HEK293 (cell line): ENCODE measurements at regions not wholly inside any gene's neighbourhood (a gene's known extent, or its start where the extent isn't known, plus 50 kb on each side); places are given as distances from the start of the nearest gene placed in this dataset.

Experiments used
- CTCF ChIA-PET: fragments of 350-600 bp; formaldehyde crosslinking; extraction: SDS; loops from one replicate; lab custom pipeline; 2021; ENCODE audit warnings: antibody characterized with exemption; lab: Yijun Ruan, JAX
- POLR2A ChIA-PET: fragments of 300-600 bp; formaldehyde crosslinking; extraction: SDS; loops from one replicate; lab custom pipeline; 2020; ENCODE audit warnings: antibody characterized with exemption, inconsistent platforms; lab: Yijun Ruan, JAX
- H3K27ac ChIP-seq: fragments of 200-500 bp; sonication (Bioruptor generic); 2 replicates; pipeline ENCODE4 v1.5.1; 2014; ENCODE audit warnings: low read depth, low read length, control low read depth, inconsistent platforms; ENCODE audit errors: extremely low read depth
- H3K36me3 ChIP-seq, 2 experiments: fragments of 200-500 bp in 1 of 2; sonication (Bioruptor generic) in 1 of 2; 1 replicate in 1 of 2; 2 replicates in 1 of 2; pipeline ENCODE4 v1.5.1; 2014 to 2017; ENCODE audit warnings: inconsistent platforms in 2 of 2, low read length in 2 of 2; ENCODE audit not compliant: control insufficient read depth in 2 of 2, insufficient read depth in 1 of 2
- H3K4me1 ChIP-seq: fragments of 200-500 bp; sonication (Bioruptor generic); 2 replicates; pipeline ENCODE4 v1.5.1; 2014; ENCODE audit warnings: mild to moderate bottlenecking, low read length, inconsistent platforms; ENCODE audit not compliant: control insufficient read depth, insufficient read depth
- H3K4me3 ChIP-seq: 2 replicates; pipeline ENCODE4 v1.5.1; 2011; ENCODE audit warnings: low read depth, mild to moderate bottlenecking, control low read depth, low read length, moderate library complexity
- H3K9me3 ChIP-seq: fragments of 200-500 bp; sonication (Bioruptor generic); 2 replicates; pipeline ENCODE4 v1.5.1; 2014; ENCODE audit warnings: low read depth, low read length, inconsistent platforms; ENCODE audit not compliant: control insufficient read depth, insufficient read depth
- GFI1B ChIP-seq: fragments of 450-650 bp; formaldehyde crosslinking; IDR thresholded peaks from 2 replicates; pipeline ENCODE4 v1.5.1; 2016; ENCODE audit warnings: missing biosample characterization, missing genetic modification characterization
- HIC1 ChIP-seq: fragments of 450-650 bp; formaldehyde crosslinking; IDR thresholded peaks from 2 replicates; pipeline ENCODE4 v1.5.1; 2016; ENCODE audit warnings: missing biosample characterization, missing genetic modification characterization
- KLF7 ChIP-seq: fragments of 450-650 bp; formaldehyde crosslinking; IDR thresholded peaks from 2 replicates; pipeline ENCODE4 v1.5.1; 2016; ENCODE audit warnings: missing biosample characterization, missing genetic modification characterization, borderline replicate concordance
- KLF8 ChIP-seq: fragments of 450-650 bp; formaldehyde crosslinking; IDR thresholded peaks from 2 replicates; pipeline ENCODE4 v1.5.1; 2016; ENCODE audit warnings: missing biosample characterization, missing genetic modification characterization
- SALL2 ChIP-seq: fragments of 450-650 bp; formaldehyde crosslinking; IDR thresholded peaks from 2 replicates; pipeline ENCODE4 v1.5.0; 2017; ENCODE audit warnings: missing biosample characterization, mild to moderate bottlenecking, missing genetic modification characterization, borderline replicate concordance
- SCRT1 ChIP-seq: fragments of 450-650 bp; formaldehyde crosslinking; IDR thresholded peaks from 2 replicates; pipeline ENCODE4 v1.5.1; 2016; ENCODE audit warnings: missing biosample characterization, missing genetic modification characterization, borderline replicate concordance
- SP3 ChIP-seq: fragments of 450-650 bp; formaldehyde crosslinking; IDR thresholded peaks from 2 replicates; pipeline ENCODE4 v1.5.1; 2016; ENCODE audit warnings: missing biosample characterization, missing genetic modification characterization
- TRIM28 ChIP-seq: IDR thresholded peaks from 2 replicates; pipeline ENCODE4 v1.6.1; 2011; ENCODE audit warnings: low read length, control low read depth, borderline replicate concordance
- YY2 ChIP-seq: fragments of 450-650 bp; formaldehyde crosslinking; IDR thresholded peaks from 2 replicates; pipeline ENCODE4 v1.5.1; 2016; ENCODE audit warnings: missing biosample characterization, missing genetic modification characterization
- ZBTB21 ChIP-seq: fragments of 450-650 bp; formaldehyde crosslinking; IDR thresholded peaks from 2 replicates; pipeline ENCODE4 v1.5.1; 2017; ENCODE audit warnings: missing biosample characterization, missing genetic modification characterization
- ZBTB48 ChIP-seq: fragments of 450-650 bp; formaldehyde crosslinking; IDR thresholded peaks from 2 replicates; pipeline ENCODE4 v1.5.1; 2016; ENCODE audit warnings: missing biosample characterization, missing genetic modification characterization
- ZBTB49 ChIP-seq: fragments of 450-650 bp; formaldehyde crosslinking; IDR thresholded peaks from 2 replicates; pipeline ENCODE4 v1.5.1; 2016; ENCODE audit warnings: missing biosample characterization, missing genetic modification characterization, low read depth
- ZNF121 ChIP-seq: fragments of 450-650 bp; formaldehyde crosslinking; IDR thresholded peaks from 2 replicates; pipeline ENCODE4 v1.5.1; 2016; ENCODE audit warnings: missing biosample characterization, missing genetic modification characterization
- ZNF169 ChIP-seq: fragments of 450-650 bp; formaldehyde crosslinking; IDR thresholded peaks from 2 replicates; pipeline ENCODE4 v1.5.1; 2016; ENCODE audit warnings: missing biosample characterization, missing genetic modification characterization
- ZNF184 ChIP-seq: fragments of 450-650 bp; IDR thresholded peaks from 2 replicates; pipeline ENCODE4 v1.5.1; 2018; ENCODE audit warnings: missing biosample characterization, mild to moderate bottlenecking, missing genetic modification characterization
- ZNF211 ChIP-seq: fragments of 450-650 bp; formaldehyde crosslinking; IDR thresholded peaks from 2 replicates; pipeline ENCODE4 v1.5.1; 2016; ENCODE audit warnings: low read depth, missing biosample characterization, missing genetic modification characterization
- ZNF23 ChIP-seq: fragments of 450-650 bp; formaldehyde crosslinking; IDR thresholded peaks from 2 replicates; pipeline ENCODE4 v1.5.1; 2016; ENCODE audit warnings: missing biosample characterization, missing genetic modification characterization, borderline replicate concordance
- ZNF366 ChIP-seq: fragments of 450-650 bp; formaldehyde crosslinking; conservative IDR thresholded peaks from 2 replicates; pipeline ENCODE4 v1.5.1; 2016; ENCODE audit warnings: missing biosample characterization, missing genetic modification characterization
- ZNF585B ChIP-seq: fragments of 450-650 bp; formaldehyde crosslinking; IDR thresholded peaks from 2 replicates; pipeline ENCODE4 v1.5.1; 2016; ENCODE audit warnings: missing biosample characterization, missing genetic modification characterization
- ZNF704 ChIP-seq: fragments of 450-650 bp; formaldehyde crosslinking; IDR thresholded peaks from 2 replicates; pipeline ENCODE4 v1.5.1; 2016; ENCODE audit warnings: missing biosample characterization, missing genetic modification characterization
- ZNF707 ChIP-seq: fragments of 450-650 bp; formaldehyde crosslinking; IDR thresholded peaks from 2 replicates; pipeline ENCODE4 v1.5.1; 2016; ENCODE audit warnings: missing biosample characterization, missing genetic modification characterization
- ZNF76 ChIP-seq: fragments of 450-650 bp; formaldehyde crosslinking; IDR thresholded peaks from 2 replicates; pipeline ENCODE4; 2016; ENCODE audit warnings: low read depth, missing biosample characterization, missing genetic modification characterization, borderline replicate concordance
- ZNF777 ChIP-seq: fragments of 450-650 bp; formaldehyde crosslinking; IDR thresholded peaks from 2 replicates; pipeline ENCODE4 v1.5.1; 2017; ENCODE audit warnings: missing biosample characterization, missing genetic modification characterization, borderline replicate concordance
- ZSCAN30 ChIP-seq: fragments of 450-650 bp; IDR thresholded peaks from 2 replicates; pipeline ENCODE4 v1.5.1; 2018; ENCODE audit warnings: missing biosample characterization, mild to moderate bottlenecking, missing genetic modification characterization, moderate library complexity
- TF ChIP-seq, protein P1 (sequence below): fragments of 450-650 bp; formaldehyde crosslinking; IDR thresholded peaks from 2 replicates; pipeline ENCODE4 v1.5.1; 2016; ENCODE audit warnings: missing biosample characterization, missing genetic modification characterization

DNA sequence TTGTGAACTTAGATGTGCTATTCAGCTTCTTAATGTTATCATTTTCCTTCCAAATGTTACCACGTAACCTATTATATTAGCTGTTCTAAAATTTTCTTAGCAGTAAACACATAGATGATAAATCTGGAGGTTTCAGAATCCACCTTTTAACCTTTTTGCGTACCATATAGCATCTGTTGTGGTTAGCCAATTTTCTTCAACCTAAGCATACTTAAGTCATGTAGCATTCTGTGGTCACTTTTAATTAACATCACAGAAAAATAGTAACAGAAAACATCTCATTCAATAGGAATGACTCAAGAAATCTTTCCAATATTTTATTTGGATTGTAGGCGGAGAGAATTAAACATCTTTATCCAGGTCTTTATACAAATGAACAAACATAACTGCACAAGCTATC, 1465.3 kb upstream of the GBE1 start:
- Histone ChIP-seq H3K9me3 (no peaks in the 10 kb centered on the region), H3K4me1 (no peaks in the 10 kb centered on the region), H3K4me3 (no peak overlapping the region), H3K36me3 (no peaks in the 10 kb centered on the region), H3K27ac (no peak overlapping the region)
- ChIA-PET POLR2A (no interaction called here), CTCF (interaction anchor here (0.6 kb wide), 1 partner anchor 500 kb away, joined by 5 read pairs; no protein-coding TSS in a partner anchor)
- TF ChIP-seq ZBTB21 (tag by site-specific recombination) (no peak), ZBTB48 (tag by site-specific recombination) (no peak), ZNF121 (no peak)

- H3K4me1 ChIP-seq = no peaks in the 10 kb centered on the region
- no peak overlapping the region for H3K4me3 ChIP-seq
- TF ChIP-seq, protein P1, sequence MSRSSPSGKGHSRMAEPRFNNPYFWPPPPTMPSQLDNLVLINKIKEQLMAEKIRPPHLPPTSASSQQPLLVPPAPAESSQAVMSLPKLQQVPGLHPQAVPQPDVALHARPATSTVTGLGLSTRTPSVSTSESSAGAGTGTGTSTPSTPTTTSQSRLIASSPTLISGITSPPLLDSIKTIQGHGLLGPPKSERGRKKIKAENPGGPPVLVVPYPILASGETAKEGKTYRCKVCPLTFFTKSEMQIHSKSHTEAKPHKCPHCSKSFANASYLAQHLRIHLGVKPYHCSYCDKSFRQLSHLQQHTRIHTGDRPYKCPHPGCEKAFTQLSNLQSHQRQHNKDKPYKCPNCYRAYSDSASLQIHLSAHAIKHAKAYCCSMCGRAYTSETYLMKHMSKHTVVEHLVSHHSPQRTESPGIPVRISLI (tag by site-specific recombination) = no peak
- TF ChIP-seq ZNF76 (tag by site-specific recombination) = no peak
- TF ChIP-seq ZNF707 (tag by site-specific recombination) = no peak
- TF ChIP-seq ZNF169 (tag by site-specific recombination) = no peak
- TF ChIP-seq ZBTB48 (tag by site-specific recombination) = no peak
- TF ChIP-seq SCRT1 (tag by site-specific recombination) = no peak
- no peak for TF ChIP-seq HIC1
- TF ChIP-seq TRIM28 = no peak
- no peak for TF ChIP-seq ZNF184 (tag by site-specific recombination)
- TF ChIP-seq SALL2 (tag by site-specific recombination) = no peak
- no peak for TF ChIP-seq ZNF211
- TF ChIP-seq ZNF366 (tag by site-specific recombination) = no peak
- no peak for TF ChIP-seq ZNF777 (tag by site-specific recombination)
- no peak for TF ChIP-seq ZNF23
- no peak for TF ChIP-seq KLF7 (tag by site-specific recombination)
- TF ChIP-seq SP3 = no peak
- ChIA-PET CTCF (no interaction called here), POLR2A (no interaction called here)
- H3K27ac ChIP-seq = no peak overlapping the region
- H3K9me3 ChIP-seq = no peaks in the 10 kb centered on the region
- no peaks in the 10 kb centered on the region for H3K36me3 ChIP-seq
Measured at GRCh38 chr3:83224101-83224868, 1462.8 kb upstream of the GBE1 start.

GRCh38 chr3:83218383-83219200, 1457.1 kb upstream of the GBE1 start:
- Histone ChIP-seq H3K27ac (no peak overlapping the region), H3K4me1 (no peaks in the 10 kb centered on the region), H3K4me3 (no peak overlapping the region), H3K9me3 (no peaks in the 10 kb centered on the region), H3K36me3 (no peaks in the 10 kb centered on the region)
- POLR2A ChIA-PET = no interaction called here
- CTCF ChIA-PET = no interaction called here
- TF ChIP-seq ZNF585B (tag by site-specific recombination) (no peak), ZSCAN30 (tag by site-specific recombination) (no peak), ZNF704 (tag by site-specific recombination) (no peak), KLF8 (tag by site-specific recombination) (no peak), YY2 (no peak), GFI1B (tag by site-specific recombination) (no peak), ZBTB49 (no peak)
